IPS-18c (cell line): ENCODE measurements at regions not wholly inside any gene's neighbourhood (a gene's known extent, or its start where the extent isn't known, plus 50 kb on each side); places are given as distances from the start of the nearest gene placed in this dataset.
"Not testable (repeated sequence)": the region's sequence is repeated elsewhere in the genome, so short reads cannot be mapped to it uniquely, and the experiment has no call there.

Source experiments
- H3K4me3 ChIP-seq: 2 replicates; pipeline ENCODE4 v1.7.0; 2013; ENCODE audit warnings: low read depth, mild to moderate bottlenecking, low read length, moderate library complexity; ENCODE audit not compliant: insufficient read depth
- H3K9me3 ChIP-seq: one replicate; pipeline ENCODE4 v1.6.1; 2013; ENCODE audit warnings: mild to moderate bottlenecking, low read length, moderate library complexity; ENCODE audit not compliant: control insufficient read depth, insufficient read depth

DNA sequence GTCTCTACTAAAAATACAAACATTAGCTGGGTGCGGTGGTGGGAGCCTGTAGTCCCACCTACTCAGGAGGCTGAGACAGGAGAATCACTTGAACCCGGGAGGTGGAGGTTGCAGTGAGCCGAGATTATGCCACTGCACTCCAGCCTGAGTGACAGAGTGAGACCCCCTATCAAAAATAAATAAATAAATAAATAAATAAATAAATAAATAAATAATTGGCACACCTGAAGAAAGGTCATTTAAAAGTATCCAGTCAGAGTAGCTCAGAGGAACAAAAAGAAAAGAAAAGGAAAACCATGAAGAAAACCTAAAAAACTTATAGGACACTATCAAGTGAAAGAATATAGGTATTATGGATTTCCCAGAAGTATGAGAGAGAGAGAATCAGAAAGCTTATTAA is 330.1 kb upstream of the AR start:
- not testable (repeated sequence) for H3K4me3 ChIP-seq, H3K9me3 ChIP-seq

DNA sequence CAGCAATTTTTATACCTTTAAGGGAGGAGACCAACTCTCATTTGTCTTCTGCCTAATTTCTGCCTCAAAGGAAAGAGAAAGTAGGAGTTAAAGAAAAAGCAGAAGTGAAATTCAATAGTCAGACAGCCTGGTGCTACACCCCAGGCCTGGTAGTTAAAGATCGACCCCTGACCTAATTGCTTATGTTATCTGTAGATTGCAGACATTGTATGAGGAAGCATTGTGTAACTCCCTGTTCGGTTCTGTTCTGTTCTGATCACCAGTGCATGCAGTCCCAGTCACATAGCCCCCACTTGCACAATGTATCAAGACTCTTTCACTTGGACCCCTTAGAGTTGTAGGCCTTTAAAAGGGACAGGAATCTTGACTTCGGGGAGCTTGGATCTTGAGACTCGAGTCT is 335.9 kb upstream of the AR start:
- H3K4me3 ChIP-seq: no peak overlapping the region
- H3K9me3 ChIP-seq: no peaks in the 10 kb centered on the region

DNA sequence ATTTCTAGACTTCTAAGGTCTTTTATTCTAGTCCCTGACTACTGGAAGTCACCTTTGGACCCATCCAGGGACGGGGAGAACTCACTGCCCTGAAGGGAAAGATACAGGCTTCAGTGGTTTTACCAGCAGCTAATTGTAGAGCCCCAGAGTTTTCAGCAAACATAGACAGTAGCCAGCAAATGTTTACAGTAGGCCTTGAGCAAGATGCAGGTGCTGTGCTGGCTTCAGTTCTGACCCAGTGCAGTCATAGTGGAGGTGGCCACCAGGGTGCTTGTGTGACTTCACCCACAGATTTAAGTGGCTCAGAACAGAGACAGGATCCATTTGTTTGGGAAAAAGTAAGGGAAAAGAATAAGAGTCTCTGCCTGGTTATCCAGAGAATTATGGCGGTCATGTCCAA is 384.4 kb upstream of the AR start:
- Histone ChIP-seq H3K9me3 (peaks cover 2% of the 10 kb centered on the region), H3K4me3 (no peak overlapping the region)

DNA sequence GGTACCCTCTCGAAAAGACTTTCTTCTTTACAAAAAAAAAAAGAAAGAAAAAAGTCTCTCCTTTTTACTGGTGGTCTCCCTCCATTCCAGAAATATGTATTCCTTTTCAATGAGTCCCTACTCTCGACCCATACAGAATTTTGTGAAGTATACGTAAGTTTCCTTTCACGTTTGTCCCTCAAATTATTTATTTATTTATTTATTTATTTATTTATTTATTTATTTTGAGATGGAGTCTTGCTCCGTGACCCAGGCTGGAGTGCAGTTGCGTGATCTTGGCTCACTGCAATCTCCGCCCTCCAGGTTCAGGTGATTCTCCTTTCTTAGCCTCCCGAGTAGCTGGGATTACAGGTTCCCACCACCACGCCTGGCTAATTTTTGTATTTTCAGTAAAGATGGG is 429.2 kb upstream of the AR start:
- H3K4me3 ChIP-seq: no peak overlapping the region

DNA sequence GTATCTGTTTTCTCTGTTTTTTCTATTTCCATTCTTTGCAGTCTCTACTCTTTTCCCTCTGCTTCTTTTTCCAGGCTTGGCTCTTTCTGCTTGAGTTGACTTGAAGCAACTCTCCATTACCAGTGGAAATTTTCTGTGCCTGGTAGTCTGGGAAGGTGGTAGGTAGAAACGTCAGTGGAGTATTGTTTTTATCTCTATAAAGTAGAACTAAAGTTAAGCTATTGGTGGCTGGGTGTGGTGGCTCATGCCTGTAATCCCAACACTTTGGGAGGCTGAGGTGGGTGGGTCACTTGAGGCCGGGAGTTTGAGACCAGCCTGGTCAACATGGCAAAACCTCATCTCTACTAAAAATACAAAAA is 438.1 kb upstream of the AR start:
- Histone ChIP-seq H3K4me3 (no peak overlapping the region), H3K9me3 (no peaks in the 10 kb centered on the region)

More for the DNA sequence above, 429.2 kb upstream of the AR start:
- no peaks in the 10 kb centered on the region for H3K9me3 ChIP-seq

DNA sequence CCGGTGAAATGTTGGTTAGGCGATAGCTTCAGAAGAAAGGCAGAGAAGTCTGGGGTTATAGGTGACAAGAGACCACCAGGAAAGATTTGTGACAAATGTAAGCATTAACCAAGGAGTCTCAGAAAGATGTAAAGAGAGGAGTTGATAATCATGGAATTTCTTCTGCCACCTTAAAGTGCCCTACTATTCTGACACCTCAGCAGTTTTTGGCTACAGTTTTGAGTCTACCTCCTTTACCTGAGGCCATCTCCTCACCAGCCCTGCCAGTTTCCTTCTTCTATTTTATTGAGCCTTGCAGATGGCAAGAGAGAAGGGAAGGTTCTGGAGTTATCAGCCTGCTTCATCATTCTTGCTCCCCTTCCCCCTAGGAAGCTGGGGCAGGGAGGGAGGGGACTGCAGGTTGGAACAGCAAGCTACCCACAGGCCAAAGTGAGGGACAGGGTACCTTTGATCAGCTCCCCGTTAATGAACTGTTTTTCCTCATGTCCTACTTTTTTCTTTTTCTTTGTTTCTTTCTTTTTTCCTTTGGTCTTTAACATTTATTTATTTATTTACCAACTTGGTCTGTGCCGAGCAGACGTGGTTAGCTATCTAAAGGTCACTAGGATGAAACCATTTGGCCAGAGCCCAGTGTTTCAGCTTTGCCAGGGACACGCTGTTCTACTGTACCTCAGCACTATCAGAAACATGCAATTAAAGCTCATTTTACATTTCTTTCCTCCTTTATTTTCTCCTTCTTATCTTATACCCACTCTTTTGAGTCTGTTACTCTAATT is 438.7 kb upstream of the AR start:
- Histone ChIP-seq H3K4me3 (no peak overlapping the region), H3K9me3 (no peaks in the 10 kb centered on the region)

DNA sequence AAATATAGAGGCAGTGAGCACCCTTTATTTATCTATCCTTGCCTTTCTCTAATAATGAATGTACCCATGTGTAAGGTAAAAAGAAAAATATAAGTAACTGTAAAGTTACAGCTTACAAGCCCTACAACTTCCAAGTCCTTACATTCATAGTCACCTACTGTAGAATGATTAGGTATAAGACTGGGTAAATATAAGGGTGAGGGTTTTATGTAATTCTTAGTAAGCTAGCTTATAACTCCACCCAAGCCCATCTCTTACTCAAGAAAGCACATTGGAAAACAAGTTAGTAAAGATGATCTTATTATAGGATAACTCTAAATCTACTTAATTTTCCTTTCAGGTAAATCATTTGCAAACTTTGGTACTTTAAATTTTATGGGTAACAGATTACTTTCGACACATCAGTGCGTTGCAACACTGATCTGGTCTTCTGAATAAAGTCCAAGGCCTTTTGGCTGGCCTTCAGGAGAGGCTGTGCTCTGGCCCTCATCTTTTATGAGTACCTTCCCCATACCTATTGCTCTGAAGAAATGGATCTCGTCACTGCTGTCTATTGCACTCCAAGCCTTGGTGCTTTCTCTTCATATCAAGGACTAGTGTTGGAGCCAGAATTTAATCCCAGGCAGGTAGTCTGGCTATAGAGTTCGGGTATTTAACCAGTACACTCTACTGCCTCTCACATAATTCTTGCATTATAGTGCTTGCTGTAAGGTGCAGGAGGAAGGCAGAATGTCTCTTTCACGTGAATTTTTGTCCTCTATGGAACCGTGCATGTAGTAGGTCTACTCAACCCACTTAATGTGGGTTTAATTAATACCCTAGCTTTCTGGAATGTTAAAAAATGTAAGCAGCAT is 443.6 kb upstream of the AR start:
- Histone ChIP-seq H3K9me3 (no peaks in the 10 kb centered on the region), H3K4me3 (no peak overlapping the region)

DNA sequence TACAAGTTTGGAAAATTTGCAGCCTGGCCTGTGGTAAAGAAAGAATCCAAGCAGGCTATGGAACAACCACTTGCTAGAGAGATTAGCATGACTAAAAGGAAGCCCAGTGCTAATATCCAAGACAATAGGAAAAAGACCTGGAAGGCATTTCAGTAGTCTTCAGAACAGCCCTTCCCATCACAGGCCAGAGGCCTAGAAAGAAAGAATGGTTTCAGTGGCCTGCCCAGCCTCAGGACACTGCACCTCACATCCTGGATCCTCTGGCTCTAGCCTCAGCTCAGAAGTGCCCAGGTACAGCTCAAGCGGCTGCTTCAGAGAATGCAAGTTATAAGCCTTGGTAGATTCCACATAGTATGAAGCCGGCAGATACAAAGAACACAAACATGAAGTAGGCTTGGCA is 449.8 kb upstream of the AR start:
- no peaks in the 10 kb centered on the region for H3K9me3 ChIP-seq
- no peak overlapping the region for H3K4me3 ChIP-seq

DNA sequence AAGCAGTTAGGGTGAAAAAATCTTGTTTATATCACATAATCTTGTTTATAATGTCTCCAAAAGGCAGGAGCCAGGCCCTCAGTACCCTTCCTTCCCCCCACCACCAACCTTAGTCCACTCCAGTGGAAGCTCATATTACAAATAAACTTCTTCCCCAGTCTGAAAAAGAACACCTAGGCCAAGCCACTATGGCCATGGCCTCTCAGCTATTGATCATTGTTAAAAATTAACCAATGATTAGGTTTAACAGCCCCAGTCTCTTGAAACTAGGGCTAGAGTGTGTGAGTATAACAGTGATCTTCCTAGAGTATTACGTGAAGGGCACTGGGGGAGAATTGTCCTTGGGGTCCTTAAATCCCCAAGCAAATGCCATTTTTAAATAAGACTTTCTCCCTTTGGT is 411.9 kb upstream of the EDA2R start:
- Histone ChIP-seq H3K9me3 (peaks cover 4% of the 10 kb centered on the region), H3K4me3 (no peak overlapping the region; the same call in 1 of the 2 replicates)

DNA sequence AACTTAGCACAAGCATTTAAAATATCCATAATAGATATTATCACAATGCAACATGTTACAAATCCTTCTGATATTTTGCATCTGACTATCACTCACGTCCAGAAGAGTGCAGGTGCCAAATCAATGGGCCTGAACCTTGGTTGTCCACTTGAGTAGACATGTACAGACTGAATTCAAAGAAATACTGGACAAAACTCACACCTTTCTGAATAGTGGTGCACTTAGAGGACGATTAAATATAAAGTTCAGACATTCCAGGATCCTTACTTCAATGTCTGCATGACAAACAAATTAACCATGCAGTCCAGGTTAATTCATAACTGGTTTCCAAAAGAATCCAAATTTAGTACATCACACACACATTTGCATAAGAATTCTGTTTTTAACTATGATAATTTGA is 406.0 kb upstream of the EDA2R start:
- Histone ChIP-seq H3K9me3 (peaks cover 2% of the 10 kb centered on the region), H3K4me3 (no peak overlapping the region)

DNA sequence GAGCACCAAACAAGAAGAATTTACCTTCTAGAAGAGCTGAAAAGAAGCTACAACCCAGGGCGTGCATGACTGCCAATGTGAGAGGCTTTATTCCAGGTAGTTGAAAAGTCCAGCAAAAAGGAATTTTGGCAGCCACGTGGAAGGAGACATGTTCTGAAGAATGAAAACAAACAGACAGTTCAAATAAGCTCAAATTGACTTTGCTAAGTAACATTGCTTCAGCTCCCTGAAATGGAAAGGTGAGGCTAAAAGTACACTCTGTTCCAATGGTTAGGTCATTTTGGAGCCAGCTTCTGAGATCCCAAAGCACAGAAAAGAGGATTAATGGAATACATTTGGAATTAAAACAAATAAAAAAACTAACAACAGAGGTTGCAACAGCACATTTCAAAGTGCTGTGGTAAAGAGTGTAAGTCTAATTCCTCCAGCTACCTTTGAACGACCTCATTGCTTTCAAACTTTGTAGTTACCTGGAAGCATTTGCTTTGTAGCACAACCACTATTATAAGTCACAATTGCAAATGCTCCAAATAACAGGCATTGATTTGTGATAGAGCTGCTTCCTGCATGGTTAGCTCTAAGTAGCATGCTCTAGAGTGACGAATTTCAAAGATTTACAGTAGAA is 405.3 kb upstream of the EDA2R start:
- no peak overlapping the region for H3K4me3 ChIP-seq
- peaks cover 2% of the 10 kb centered on the region for H3K9me3 ChIP-seq

DNA sequence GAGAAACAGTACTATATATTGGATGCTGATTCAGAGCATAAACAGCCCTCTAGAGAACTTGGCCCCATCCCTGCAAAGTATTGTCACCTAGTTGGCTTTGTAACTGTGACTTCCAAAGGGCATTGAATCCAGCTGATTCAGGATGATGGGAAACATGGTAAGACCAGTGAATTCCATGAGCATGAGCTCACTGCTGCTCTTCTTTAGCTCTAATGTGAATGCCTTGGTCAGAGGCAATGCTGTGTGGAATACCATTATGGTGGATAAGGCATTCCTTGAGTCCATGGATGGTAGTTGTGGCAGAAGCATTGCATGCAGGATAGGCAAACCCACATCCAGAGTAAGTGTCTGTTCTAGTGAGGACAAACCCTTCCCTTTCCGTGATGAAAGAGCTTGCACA is 365.6 kb upstream of the EDA2R start:
- Histone ChIP-seq H3K4me3 (no peak overlapping the region), H3K9me3 (peaks cover 6% of the 10 kb centered on the region)

DNA sequence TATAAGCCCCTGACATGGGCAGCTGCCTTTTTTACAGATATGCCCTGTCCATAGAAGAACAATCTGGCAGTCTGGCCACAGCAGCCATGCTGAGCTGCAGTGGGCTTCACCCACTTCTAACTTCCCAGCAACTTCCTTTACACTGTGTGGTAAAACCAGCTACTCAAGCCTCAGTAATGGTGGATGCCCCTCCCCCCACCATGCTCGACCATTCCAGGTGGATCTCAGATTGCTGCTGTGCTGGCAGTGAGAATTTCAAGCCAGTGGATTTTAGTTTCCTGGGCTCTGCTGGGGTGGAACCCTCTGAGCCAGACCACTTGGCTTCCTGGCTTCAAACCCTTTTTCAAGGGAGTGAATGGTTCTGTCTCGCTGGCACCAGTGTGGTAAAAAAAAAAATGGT is 355.9 kb upstream of the EDA2R start:
- H3K9me3 ChIP-seq: peaks cover 6% of the 10 kb centered on the region

DNA sequence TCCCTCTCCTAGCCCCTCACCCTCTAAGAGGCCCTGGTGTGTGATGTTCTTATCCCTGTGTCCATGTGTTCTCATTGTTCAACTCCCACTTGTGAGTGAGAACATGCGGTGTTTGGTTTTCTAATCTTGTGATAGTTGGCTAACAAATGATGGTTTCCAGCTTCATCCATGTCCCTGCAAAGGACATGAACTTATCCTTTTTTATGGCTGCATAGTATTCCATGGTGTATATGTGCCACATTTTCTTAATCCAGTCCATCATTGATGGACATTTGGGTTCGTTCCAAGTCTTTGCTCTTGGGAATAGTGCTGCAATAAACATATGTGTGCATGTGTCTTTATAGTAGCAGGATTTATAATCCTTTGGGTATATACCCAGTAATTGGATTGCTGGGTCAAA is 353.2 kb upstream of the EDA2R start:
- not testable (repeated sequence) for H3K9me3 ChIP-seq

More for the DNA sequence above, 355.9 kb upstream of the EDA2R start:
- H3K4me3 ChIP-seq: no peak overlapping the region

DNA sequence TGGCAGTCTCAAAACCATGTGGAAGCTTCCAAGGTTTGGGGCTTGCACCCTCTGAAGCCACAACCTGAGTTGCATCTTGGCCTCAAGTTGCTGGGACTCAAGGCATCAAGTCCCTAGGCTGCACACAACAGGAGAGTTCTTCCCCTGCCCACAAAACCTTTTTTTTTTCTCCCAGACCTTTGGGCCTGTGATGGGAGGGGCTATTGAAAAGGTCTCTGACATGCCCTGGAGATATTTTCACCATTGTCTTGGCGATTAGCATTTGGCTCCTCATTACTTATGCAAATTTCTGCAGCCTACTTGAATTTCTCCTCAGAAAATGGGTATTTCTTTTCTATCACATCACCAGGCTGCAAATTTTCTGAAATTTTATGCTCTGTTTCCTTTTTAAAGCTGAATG is 349.5 kb upstream of the EDA2R start:
- Histone ChIP-seq H3K9me3 (peaks cover 3% of the 10 kb centered on the region), H3K4me3 (no peak overlapping the region)

More for the DNA sequence above, 353.2 kb upstream of the EDA2R start:
- H3K4me3 ChIP-seq: not testable (repeated sequence)

DNA sequence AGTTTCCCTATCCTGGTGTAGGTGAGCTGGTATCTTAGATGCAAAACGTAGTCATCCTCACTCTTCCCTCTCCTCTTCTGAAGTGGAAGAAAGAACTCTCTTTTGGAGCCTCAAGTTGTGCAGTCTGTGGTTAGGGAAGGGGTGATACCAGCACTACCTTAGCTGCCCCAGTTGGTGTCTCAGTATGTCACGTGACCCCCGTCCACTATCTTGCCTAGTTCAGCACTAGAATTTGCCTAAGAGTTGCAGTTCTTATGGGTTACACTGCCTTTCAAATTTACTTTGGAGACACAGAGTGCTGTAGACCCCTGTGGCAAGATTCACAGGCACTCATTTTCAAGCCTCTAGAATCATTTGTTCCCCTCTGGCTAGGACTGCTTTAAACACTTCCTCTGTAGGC is 322.8 kb upstream of the EDA2R start:
- no peak overlapping the region for H3K4me3 ChIP-seq
- no peaks in the 10 kb centered on the region for H3K9me3 ChIP-seq

DNA sequence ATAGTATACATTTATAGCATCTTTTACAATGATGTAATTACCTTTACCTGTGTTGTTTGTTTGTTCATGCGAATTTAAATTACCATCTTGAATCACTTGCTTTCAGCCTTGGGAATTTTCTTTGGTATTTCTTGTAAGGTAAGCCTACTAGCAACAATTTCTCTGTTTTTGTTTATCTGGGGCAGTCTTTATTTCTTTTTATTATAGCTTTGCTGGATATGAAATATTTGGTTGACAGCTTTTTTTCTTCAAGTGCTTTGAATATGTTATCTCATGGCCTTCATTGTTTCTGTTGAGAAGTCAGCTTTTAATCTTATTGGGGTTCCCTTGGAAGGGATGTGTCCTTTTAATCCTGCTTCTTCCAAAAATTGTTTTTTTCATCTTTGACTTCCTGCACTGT is 292.8 kb upstream of the EDA2R start:
- Histone ChIP-seq H3K4me3 (no peak overlapping the region), H3K9me3 (no peaks in the 10 kb centered on the region)

DNA sequence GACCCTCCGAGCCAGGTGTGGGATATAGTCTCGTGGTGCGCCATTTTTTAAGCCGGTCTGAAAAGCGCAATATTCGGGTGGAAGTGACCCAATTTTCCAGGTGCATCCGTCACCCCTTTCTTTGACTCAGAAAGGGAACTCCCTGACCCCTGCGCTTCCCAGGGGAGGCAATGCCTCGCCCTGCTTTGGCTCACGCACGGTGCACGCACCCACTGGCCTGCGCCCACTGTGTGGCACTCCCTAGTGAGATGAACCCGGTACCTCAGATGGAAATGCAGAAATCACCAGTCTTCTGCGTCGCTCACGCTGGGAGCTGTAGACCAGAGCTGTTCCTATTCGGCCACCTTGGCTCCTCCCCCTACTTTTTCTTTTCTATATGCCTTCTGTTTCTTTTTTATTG is 291.6 kb upstream of the EDA2R start:
- not testable (repeated sequence) for H3K4me3 ChIP-seq, H3K9me3 ChIP-seq
